Type B pancreatic cell (in vitro differentiated cells): ENCODE measurements at regions not wholly inside any gene's neighbourhood (a gene's known extent, or its start where the extent isn't known, plus 50 kb on each side); places are given as distances from the start of the nearest gene placed in this dataset.

ENCODE experiments used
- DNase-seq: peaks from one replicate; pipeline ENCODE4 v3.0.0; 2021; ENCODE audit warnings: mixed read lengths; ENCODE audit not compliant: unreplicated experiment; ENCODE audit errors: extremely low spot score
- H3K27ac Mint-ChIP-seq: 2 replicates; pipeline ENCODE4 v1.8.0; 2021; ENCODE audit warnings: mild to moderate bottlenecking, mixed read lengths
- H3K27me3 Mint-ChIP-seq: 2 replicates; pipeline ENCODE4 v1.8.0; 2021; ENCODE audit warnings: mixed read lengths
- H3K36me3 Mint-ChIP-seq: 2 replicates; pipeline ENCODE4 v1.8.0; 2021; ENCODE audit warnings: mixed read lengths
- H3K4me1 Mint-ChIP-seq: one replicate; pipeline ENCODE4 v1.8.0; 2021; ENCODE audit warnings: mixed read lengths; ENCODE audit not compliant: unreplicated experiment
- H3K4me3 Mint-ChIP-seq: 2 replicates; pipeline ENCODE4 v1.8.0; 2021; ENCODE audit warnings: mild to moderate bottlenecking, mixed read lengths
- H3K9me3 Mint-ChIP-seq: 2 replicates; pipeline ENCODE4 v1.8.0; 2021; ENCODE audit warnings: mixed read lengths
- CTCF ChIP-seq: fragments of 200-600 bp; sonication (generic); conservative IDR thresholded peaks from 2 replicates; pipeline ENCODE4 v1.5.0; 2021; ENCODE audit warnings: antibody characterized with exemption, mild to moderate bottlenecking

GRCh38 chr5:2581418-2581817 lies 170.1 kb downstream of the IRX2 start:
- Mint-ChIP-seq H3K9me3 (no peaks in the 10 kb centered on the region), H3K36me3 (no peaks in the 10 kb centered on the region), H3K27ac (no peak overlapping the region), H3K4me3 (no peak overlapping the region), H3K27me3 (peaks cover 13% of the 10 kb centered on the region), H3K4me1 (no peaks in the 10 kb centered on the region)
- TF ChIP-seq CTCF: no peak
- DNase-seq: no peak

- Mint-ChIP-seq H3K4me1 (peaks cover 7% of the 10 kb centered on the region), H3K36me3 (no peaks in the 10 kb centered on the region)
These were observed 172.4 kb downstream of the IRX2 start for GRCh38 chr5:2579126-2579525.

GRCh38 chr5:2577312-2578036 lies 174.0 kb downstream of the IRX2 start:
- no peak for TF ChIP-seq CTCF
- Mint-ChIP-seq H3K4me1 (peaks cover 7% of the 10 kb centered on the region), H3K4me3 (no peak overlapping the region), H3K27ac (no peak overlapping the region), H3K36me3 (no peaks in the 10 kb centered on the region), H3K9me3 (no peaks in the 10 kb centered on the region), H3K27me3 (peaks cover 14% of the 10 kb centered on the region)
- no peak for DNase-seq

More at GRCh38 chr5:2579126-2579525, 172.4 kb downstream of the IRX2 start:
- no peak for TF ChIP-seq CTCF
- H3K9me3 Mint-ChIP-seq: no peaks in the 10 kb centered on the region
- no peak overlapping the region for H3K4me3 Mint-ChIP-seq
- no peak for DNase-seq
- no peak overlapping the region for H3K27ac Mint-ChIP-seq
- H3K27me3 Mint-ChIP-seq: peaks cover 14% of the 10 kb centered on the region

- no peak for DNase-seq
- Mint-ChIP-seq H3K27ac (no peak overlapping the region), H3K36me3 (no peaks in the 10 kb centered on the region), H3K9me3 (no peaks in the 10 kb centered on the region), H3K27me3 (peaks cover 17% of the 10 kb centered on the region), H3K4me3 (no peak overlapping the region), H3K4me1 (peaks cover 7% of the 10 kb centered on the region)
- no peak for TF ChIP-seq CTCF
These were observed 174.7 kb downstream of the IRX2 start for GRCh38 chr5:2576823-2577222.

- H3K27ac Mint-ChIP-seq: no peak overlapping the region
- DNase-seq: no peak
- no peak for TF ChIP-seq CTCF
- H3K9me3 Mint-ChIP-seq: no peaks in the 10 kb centered on the region
- no peaks in the 10 kb centered on the region for H3K36me3 Mint-ChIP-seq
- peaks cover 11% of the 10 kb centered on the region for H3K4me1 Mint-ChIP-seq
- no peak overlapping the region for H3K4me3 Mint-ChIP-seq
- peaks cover 26% of the 10 kb centered on the region for H3K27me3 Mint-ChIP-seq
These were observed 175.6 kb downstream of the IRX2 start for GRCh38 chr5:2575871-2576270.
